ENCODE measurements at regions not wholly inside any gene's neighbourhood (a gene's known extent, or its start where the extent isn't known, plus 50 kb on each side); places are given as distances from the start of the nearest gene placed in this dataset.
"Not testable (repeated sequence)": the region's sequence is repeated elsewhere in the genome, so short reads cannot be mapped to it uniquely, and the experiment has no call there.

DNA sequence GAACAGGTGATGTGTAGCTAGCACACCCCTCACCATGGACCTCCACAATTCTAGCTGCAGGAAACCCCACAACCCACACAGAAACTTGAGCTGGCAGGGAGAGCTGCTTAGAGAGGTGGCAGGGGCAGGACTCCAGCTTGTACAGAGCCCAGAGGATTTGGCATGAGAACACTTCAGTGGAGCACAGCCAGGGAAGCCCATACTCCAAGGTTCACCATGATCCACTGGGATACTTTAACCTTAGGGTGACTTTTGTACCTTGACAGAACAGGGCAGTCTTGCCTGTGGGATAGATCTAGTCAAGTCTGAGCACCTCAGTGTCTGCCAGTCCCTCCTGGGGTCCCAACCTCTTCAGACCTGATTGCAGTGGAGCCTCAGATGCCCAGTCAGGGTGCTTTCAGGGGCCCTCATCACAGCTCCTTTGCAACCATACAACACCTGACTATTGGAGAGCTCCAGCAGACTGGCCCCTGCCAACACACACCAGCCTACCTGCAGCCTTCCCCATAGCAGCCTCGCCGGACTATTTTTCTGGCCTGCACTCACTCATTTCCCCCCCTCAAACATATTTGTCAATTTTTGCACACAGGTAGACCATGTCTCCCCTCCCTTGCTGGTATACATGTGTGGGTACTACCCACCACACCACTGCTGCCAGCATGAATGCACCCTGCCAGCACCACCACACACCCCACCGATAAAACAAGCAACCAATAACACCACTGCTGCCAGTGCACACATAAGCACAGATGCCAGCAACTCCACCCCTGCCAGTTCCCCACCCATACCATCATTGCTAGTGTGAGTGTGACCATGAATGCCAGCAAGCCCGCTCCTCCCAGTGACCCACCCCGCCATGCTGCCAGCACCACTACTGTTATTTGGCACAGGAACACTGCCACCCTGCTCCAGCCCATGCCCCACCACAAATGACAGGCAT lies 56.0 kb upstream of the CDX4 start:
- Histone ChIP-seq H3K27me3 (replicated peaks; ENCODE audit: insufficient read depth, low read depth, low read length, poor library complexity) (no peaks in the 10 kb centered on the region), H3K4me1 (ENCODE audit: insufficient read depth, low read length, poor library complexity, severe bottlenecking) (no peaks in the 10 kb centered on the region), H3K36me3 (ENCODE audit: insufficient read depth, low read length, poor library complexity, severe bottlenecking) (no peaks in the 10 kb centered on the region), H3K9me3 (ENCODE audit: low read depth, low read length, poor library complexity, severe bottlenecking) (peaks cover 4% of the 10 kb centered on the region), H3K27ac (ENCODE audit: low read depth, low read length, poor library complexity, severe bottlenecking) (no peak overlapping the region), H3K4me3 (ENCODE audit: low read depth, low read length, poor library complexity, severe bottlenecking) (no peak overlapping the region)
- POLR2A ChIA-PET (ENCODE audit: low non-redundant PET): no interaction called here
- CTCF ChIA-PET: no interaction called here
- intact Hi-C loops (cut with micrococcal nuclease; ENCODE audit: unreplicated experiment): no loop called here
- DNase-seq (ENCODE audit: low spot score): no peak
- TF ChIP-seq, protein P1, sequence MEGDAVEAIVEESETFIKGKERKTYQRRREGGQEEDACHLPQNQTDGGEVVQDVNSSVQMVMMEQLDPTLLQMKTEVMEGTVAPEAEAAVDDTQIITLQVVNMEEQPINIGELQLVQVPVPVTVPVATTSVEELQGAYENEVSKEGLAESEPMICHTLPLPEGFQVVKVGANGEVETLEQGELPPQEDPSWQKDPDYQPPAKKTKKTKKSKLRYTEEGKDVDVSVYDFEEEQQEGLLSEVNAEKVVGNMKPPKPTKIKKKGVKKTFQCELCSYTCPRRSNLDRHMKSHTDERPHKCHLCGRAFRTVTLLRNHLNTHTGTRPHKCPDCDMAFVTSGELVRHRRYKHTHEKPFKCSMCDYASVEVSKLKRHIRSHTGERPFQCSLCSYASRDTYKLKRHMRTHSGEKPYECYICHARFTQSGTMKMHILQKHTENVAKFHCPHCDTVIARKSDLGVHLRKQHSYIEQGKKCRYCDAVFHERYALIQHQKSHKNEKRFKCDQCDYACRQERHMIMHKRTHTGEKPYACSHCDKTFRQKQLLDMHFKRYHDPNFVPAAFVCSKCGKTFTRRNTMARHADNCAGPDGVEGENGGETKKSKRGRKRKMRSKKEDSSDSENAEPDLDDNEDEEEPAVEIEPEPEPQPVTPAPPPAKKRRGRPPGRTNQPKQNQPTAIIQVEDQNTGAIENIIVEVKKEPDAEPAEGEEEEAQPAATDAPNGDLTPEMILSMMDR (conservative IDR thresholded peaks at IDR 0.05; ENCODE audit: low read depth, low read length): no peak
- no peak for TF ChIP-seq EZH2 (IDR thresholded peaks at IDR 0.05; ENCODE audit: borderline replicate concordance, low read depth, low read length, poor library complexity, severe bottlenecking)
- no TSS peak for BruUV-seq (replicated peaks)

DNA sequence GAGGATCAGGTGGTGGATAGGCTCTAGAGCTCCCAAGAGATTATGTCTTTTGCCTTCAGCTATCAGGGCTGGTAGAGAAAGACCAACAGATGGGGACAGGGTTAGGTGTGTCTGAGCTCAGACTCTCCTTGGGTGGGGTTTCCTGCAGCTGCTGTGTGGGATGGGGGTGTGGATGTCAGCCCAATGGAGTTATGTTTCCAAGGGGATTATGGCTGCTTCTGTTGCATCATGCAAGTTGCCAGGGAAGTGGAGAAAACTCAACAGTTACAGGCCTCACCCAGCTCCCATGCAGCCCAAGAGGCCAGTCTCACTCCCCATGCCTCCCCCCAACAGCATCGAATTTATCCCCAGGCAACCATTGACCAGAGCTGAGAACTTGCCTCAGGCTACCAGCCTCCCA lies 80.2 kb upstream of the CDX4 start:
- TF ChIP-seq EZH2 (IDR thresholded peaks at IDR 0.05; ENCODE audit: borderline replicate concordance, low read depth, low read length, poor library complexity, severe bottlenecking): no peak
- TF ChIP-seq, protein P1 (conservative IDR thresholded peaks at IDR 0.05; ENCODE audit: low read depth, low read length): no peak
- no peaks in the 10 kb centered on the region for H3K4me1 ChIP-seq (ENCODE audit: insufficient read depth, low read length, poor library complexity, severe bottlenecking)

DNA sequence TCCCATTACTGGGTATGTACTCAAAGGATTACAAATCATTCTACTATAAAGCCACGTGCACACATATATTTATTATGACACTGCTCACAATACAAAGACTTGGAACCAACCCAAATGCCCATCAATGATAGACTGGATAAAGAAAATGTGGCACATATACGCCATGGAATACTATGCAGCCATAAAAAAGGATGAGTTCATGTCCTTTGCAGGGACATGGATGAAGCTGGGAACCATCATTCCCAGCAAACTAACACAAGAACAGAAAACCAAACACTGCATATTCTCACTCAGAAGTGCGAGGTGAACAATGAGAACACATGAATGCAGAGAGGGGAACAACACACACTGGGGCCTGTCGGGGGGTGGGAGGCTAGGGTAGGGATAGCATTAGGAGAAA lies 89.6 kb upstream of the CDX4 start:
- POLR2A ChIA-PET (ENCODE audit: low non-redundant PET): interaction anchor here (0.6 kb wide), 1 partner anchor 136 kb away, joined by 3 read pairs; no protein-coding TSS in a partner anchor

More for the DNA sequence above, 80.2 kb upstream of the CDX4 start:
- no peaks in the 10 kb centered on the region for H3K27me3 ChIP-seq (replicated peaks; ENCODE audit: insufficient read depth, low read depth, low read length, poor library complexity)
- no peak overlapping the region for H3K27ac ChIP-seq (ENCODE audit: low read depth, low read length, poor library complexity, severe bottlenecking)
- no TSS peak for BruUV-seq (replicated peaks)
- H3K9me3 ChIP-seq (ENCODE audit: low read depth, low read length, poor library complexity, severe bottlenecking): peaks cover 12% of the 10 kb centered on the region
- intact Hi-C loops (cut with micrococcal nuclease; ENCODE audit: unreplicated experiment): no loop called here
- H3K4me3 ChIP-seq (ENCODE audit: low read depth, low read length, poor library complexity, severe bottlenecking): no peak overlapping the region
- no peak for DNase-seq (ENCODE audit: low spot score)
- CTCF ChIA-PET: no interaction called here
- POLR2A ChIA-PET (ENCODE audit: low non-redundant PET): no interaction called here
- H3K36me3 ChIP-seq (ENCODE audit: insufficient read depth, low read length, poor library complexity, severe bottlenecking): no peaks in the 10 kb centered on the region

More for the DNA sequence above, 89.6 kb upstream of the CDX4 start:
- intact Hi-C loops (cut with micrococcal nuclease; ENCODE audit: unreplicated experiment); CTCF ChIA-PET; H3K27ac ChIP-seq (ENCODE audit: low read depth, low read length, poor library complexity, severe bottlenecking); DNase-seq (ENCODE audit: low spot score); H3K27me3 ChIP-seq (replicated peaks; ENCODE audit: insufficient read depth, low read depth, low read length, poor library complexity); BruUV-seq (replicated peaks); H3K4me3 ChIP-seq (ENCODE audit: low read depth, low read length, poor library complexity, severe bottlenecking); H3K36me3 ChIP-seq (ENCODE audit: insufficient read depth, low read length, poor library complexity, severe bottlenecking); H3K4me1 ChIP-seq (ENCODE audit: insufficient read depth, low read length, poor library complexity, severe bottlenecking); H3K9me3 ChIP-seq (ENCODE audit: low read depth, low read length, poor library complexity, severe bottlenecking): not testable (repeated sequence)

All from A673 (cell line).